GM18511 (cell line): ENCODE measurements at regions not wholly inside any gene's neighbourhood (a gene's known extent, or its start where the extent isn't known, plus 50 kb on each side); places are given as distances from the start of the nearest gene placed in this dataset.
"Not testable (repeated sequence)": the region's sequence is repeated elsewhere in the genome, so short reads cannot be mapped to it uniquely, and the experiment has no call there.

Source experiments
- ATAC-seq: cut with Tn5 transposase; IDR thresholded peaks from one replicate; pipeline ENCODE4 v1.9.1; 2021; ENCODE audit warnings: mild to moderate bottlenecking, moderate library complexity; ENCODE audit not compliant: unreplicated experiment

DNA sequence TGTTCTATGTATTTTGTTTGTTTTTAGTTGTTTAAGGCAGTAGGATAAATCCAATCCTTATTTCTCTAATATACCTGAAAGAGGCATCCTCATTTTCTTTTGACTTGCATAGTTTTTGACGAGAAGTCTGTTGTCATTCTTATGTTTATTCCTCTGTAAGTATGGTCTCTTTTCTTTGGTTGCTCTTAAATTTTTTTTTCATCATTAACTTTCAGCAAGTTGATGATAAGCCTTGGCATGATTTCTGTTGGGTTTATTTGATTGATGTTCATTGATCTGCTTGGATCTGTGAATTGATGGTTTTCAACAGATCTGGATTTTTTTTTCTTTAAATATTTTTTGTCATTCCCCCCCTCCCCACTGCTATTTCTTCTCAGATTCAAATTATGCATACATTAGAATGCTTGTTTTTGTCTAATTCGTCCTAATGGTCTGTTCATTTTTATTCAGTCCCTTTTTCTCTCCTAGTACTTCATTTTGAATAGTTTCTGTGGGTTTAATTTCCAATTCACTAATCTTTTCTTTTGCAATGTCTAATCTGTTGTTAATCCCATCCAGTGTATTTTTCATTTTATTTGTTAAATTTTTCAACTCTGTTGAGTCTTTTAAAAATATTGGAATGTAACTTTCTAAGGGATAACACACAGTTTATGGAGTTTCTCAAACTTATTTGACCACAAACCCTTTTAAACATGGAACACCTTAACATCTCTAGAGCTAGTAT lies 495.9 kb downstream of the CSNK1G3 start:
- ATAC-seq = no peak

DNA sequence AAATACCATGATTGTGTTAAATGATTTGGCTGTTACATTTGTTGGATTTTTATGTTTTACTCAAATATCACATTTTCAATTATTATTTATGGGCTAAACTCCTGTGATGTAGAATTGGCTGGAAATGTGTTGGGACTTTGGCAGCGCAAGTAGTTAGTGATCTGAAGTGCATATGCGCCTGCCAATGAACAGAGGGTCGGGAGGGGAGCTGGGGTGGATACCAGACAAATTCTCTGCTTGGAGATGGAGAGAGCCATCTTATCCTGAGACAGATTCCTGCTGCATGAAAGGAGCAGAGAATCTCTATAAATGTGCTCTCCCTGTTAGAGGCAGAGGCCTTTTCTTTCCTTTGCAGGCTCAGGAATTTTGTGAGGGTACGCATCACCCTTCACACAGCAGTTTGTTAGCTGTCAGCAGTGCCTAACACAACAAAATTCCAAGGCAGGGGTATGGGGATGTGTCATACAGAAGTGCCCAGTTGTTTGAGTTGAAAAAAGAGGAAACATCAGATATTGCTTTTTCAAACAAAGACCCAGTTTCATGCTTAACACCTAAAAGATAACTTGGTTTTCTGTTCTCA lies 489.1 kb downstream of the CSNK1G3 start:
- no peak for ATAC-seq

DNA sequence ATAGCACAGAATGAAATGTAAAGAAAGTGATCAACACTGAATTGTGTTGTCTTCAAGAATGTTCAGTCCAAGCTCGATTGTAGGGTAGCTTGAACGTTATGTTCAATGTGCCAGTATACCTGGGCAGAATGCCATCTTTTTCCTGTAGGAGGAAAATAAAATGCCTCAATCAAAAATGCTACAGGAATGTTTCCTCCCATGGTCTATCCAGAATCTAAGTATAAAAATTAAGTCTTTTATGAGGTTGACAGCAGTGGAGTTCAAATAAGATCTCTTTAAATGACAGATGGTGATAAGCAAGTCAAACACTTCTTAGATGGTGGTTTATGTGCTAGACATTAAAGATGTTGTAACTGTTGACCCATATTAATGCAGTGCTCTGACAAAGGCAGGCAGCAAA lies 488.6 kb downstream of the CSNK1G3 start:
- no peak for ATAC-seq

DNA sequence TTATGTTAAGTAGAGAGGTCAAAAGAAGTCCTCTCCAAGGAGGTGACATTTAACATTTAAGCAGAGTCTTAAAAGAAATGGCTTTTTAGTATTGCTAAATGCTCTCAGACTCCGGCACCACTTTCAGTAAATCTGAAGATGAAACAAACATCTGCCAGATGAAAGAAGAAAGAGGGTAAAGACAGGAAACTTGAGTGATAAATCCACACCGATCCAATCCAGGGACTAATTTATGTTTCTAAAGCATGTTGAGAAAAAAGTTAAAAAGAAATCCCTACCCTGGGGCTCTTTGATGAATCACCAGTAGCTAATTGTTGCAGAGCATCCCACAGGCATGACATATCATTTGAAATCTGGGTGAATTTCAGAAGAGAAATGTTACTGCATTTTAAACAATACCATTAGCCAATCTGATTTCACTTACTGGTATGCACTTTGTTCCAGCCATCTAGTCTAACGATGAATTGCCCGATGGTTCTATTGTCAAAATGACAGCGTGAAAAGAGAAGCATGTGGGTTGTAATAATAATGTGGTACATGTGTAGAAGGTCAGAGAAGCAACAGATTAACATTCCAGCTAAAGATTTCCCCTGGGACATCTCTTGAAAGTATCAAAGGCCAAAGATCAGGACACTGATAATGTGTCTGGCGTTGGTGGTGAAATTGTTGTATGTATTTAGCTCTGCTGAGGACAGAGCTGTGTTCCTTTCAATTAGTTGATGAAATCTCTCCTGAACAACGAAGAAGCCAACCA lies 485.7 kb downstream of the CSNK1G3 start:
- ATAC-seq = no peak

DNA sequence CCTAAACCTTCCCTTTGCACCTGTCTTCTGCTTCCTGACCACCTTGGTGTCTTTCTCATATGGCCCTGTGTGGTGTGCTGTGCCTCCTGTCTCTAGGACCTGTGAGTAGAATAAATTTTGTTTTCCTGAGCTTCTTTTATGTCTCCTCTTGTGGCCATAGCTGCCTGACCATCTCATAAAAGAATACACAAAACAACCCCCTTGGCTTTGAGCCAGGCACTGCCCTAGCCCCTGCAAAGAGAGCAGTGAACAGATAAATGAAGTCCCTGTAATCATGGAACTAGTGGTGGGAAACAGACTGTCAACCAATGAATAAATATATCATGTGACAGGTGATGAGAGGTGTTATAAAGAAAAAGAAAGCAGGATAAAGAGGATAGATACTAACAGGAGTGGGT lies 485.1 kb downstream of the CSNK1G3 start:
- ATAC-seq = no peak

DNA sequence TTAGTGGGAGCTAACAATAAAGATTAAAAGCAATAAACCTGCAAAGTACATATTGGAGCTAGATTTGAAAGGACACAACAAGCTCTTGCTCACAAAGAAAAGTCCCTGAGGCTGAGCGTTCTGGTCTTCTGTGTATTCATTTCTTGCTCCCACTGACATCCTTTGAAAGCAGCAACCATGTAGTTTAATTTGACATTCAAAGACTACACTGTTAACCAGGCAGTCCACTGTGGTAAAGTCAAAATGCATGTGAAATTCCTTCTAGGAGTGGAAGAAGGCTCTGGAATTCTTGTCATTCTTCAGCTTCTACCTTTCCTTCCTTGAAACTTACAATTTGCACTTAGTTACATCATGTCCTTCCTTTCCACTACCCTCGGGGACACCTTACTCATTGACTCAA lies 480.7 kb downstream of the CSNK1G3 start:
- ATAC-seq = no peak

DNA sequence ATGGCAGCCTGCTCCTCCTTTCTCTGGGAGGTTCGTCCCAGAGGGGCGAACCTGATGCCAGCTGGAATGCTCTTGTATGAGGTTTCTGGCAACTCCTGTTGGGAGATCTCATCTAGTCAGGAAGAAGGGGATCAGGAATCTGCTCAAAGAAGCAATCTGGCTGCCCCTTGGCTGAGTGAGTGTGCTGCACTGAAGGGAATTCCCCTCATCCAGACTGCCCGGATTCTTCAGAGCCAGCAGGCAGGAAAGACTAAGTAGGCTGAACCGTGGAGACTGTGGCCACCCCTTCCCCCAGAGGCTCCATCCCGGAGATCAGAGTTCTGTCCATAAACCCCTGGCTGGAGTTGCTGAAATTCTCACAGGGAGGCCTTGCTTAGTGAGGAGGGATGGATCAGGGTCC lies 476.0 kb downstream of the CSNK1G3 start:
- ATAC-seq = no peak

DNA sequence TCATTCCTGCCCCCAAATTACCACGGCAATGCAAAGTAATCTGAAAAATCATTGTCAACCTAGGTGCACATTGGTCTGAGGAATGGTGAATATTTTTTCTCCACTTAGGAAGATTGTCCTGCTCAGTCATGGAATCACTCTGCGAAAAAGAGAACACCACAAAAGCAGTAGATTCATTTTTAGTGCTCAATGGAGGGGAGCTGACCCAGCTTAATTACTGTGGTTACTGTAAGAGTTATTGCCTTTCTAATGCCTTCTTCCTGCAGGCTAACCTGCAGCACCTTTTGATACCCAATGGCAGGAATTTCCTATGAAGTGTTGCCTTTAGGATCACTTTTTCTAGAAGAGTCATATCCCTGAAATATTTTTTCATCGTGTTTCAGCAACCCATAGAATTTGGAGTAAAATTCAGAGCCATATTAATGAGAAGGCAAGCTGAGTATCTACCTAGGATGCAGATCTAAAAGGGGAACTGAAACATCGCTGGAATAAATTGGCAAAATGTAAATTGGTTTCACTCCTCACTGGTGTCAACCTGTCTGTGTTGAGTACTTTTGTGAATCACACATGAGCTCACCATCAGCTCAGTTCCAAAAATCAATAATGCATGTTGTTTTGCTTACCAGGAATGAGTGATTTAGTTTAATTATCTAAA lies 464.5 kb downstream of the CSNK1G3 start:
- peak; percentile 91 for ATAC-seq

DNA sequence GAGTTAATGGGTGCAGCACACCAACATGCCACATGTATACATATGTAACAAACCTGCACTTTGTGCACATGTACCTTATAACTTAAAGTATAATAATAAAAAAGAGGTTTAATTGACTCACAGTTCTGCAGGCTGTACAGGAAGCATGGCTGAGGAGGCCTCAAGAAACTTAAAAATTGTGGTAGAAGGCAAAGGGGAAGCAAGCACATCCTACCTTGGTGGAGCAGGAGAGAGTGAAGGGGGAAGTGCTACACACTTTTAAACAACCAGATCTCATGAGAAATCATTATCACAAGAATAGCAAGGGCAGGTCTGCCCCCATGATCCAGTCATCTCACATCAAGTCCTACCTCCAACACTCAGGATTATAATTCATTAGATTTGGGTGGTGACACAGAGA lies 463.5 kb downstream of the CSNK1G3 start:
- ATAC-seq = not testable (repeated sequence)

DNA sequence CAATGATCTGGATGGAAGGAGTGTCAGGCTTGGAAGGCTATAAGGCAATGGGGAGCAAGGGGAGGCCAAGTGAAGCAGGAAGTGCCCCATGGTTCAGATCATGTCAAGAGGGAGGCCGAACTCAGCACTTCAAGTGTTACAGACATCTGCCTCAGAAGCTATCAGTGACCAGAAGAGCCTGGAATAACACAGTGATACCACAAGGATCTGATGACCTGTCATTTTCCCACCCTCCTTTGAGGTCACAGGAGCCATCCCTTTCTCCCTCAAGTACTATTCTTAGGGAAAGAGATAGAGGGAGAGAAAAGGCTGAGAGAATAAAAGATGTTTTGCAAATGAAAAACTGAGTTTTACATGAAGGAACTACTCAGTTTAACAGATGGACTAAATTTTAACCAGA lies 454.8 kb downstream of the CSNK1G3 start:
- ATAC-seq = no peak

DNA sequence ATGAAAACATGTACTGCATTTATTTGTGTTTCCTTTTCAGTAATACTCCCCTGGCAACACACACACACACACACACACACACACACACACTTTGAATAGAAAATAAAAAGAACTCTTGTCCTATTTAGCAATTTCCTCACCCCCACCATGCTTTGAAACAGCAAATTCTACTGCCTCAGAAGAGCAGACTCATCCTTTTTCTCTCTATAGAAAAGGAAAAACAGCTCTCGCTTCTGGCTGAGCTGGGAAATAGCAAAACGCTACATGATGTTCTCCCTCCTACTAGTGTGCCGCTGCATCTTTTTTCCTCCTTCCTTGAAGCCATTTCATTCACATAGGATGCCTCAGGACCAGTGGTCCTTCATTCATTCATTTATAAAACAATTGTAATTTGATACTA lies 453.6 kb downstream of the CSNK1G3 start:
- no peak for ATAC-seq

DNA sequence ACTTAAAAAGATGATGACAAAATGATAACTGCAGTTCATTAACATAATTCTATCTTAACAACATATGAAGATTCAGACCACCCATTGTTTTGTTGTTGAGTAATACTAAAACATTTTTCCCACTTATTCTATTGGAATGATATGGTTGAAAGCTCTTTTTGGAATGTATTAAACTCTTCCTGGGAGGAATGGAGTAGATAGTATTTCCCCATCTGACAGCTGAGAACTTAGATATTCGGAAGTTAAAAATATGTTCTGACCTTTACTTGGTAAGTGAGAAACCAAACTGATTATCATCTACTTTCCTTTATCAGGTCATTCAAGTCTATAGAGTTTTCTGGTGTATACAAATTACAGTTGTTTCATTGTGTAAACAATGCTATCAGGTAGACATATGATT lies 452.9 kb downstream of the CSNK1G3 start:
- no peak for ATAC-seq

DNA sequence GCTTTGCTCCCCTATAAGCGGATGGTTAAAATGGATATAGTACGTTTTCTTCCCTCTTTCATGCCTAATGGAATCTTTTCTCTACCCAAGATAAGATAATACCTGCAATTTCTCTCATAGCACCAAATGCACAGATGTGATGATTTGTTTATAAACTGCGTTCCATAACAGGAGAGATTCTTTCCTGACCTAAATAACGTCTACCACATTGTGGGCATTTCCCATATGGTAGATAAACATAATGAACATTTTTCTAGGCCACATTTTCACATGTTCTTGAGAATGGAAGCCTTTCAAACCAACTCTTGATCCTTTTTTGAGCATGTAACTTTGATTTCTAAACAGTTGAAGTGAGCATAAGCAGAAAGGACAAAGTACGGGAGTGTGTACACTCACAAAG lies 448.5 kb downstream of the CSNK1G3 start:
- ATAC-seq = no peak

DNA sequence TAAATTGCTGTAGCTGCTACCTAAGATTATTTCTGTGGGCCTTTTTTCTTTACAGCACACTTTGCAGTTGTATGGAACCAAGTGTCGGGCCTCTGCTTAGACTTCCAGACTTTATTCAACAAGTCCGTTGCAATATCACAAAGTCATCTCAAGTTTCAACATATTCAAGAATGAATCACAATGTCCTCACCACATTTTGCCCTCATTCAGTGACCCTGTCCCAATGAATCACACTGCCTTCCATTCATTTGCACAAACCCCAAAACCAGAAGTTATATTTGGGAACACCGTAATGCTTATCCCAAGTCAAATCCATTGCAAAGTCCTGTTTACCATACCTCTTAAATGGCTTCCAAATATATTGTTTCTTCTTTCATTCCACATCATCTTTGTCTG lies 439.6 kb downstream of the CSNK1G3 start:
- no peak for ATAC-seq

DNA sequence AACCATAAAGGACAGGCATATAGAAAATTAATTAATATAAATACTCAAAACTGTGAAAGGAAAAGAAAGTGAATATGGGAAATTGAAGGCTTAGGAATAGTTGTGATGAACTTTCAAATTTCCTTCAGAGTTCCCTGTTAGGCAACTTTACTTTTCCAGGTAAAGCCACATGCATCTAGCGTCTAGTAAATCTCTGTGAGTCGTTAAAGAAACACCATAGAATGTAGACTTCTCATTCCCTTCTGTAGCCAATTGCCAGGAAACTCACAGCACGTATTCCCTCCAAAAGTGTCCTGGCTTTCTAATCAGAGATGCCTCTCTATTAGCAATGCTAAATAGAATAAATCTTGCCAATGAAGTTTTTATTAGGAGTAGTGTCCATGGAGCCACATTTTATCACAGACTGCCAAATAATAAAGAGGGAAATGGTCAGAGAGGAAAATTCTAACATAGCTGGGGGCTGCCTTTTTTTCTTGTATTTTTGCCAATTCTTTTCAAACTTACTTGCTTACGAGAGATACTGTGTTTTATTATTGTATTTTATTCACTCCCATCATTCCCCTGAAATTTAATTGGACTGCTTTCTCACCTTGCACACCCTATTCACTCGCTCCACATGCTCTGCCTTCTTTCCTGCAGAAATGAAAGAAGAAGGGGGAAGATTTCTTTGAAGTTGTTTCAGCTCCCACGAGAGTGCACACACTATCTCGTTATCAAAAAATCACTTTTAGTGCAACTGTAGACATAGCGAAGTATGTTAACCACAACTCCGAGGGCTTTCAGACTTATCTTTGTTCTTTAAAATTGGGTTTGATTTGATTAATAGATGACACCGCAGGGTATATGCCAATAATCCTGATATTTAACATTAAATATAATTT lies 439.0 kb downstream of the CSNK1G3 start:
- no peak for ATAC-seq

DNA sequence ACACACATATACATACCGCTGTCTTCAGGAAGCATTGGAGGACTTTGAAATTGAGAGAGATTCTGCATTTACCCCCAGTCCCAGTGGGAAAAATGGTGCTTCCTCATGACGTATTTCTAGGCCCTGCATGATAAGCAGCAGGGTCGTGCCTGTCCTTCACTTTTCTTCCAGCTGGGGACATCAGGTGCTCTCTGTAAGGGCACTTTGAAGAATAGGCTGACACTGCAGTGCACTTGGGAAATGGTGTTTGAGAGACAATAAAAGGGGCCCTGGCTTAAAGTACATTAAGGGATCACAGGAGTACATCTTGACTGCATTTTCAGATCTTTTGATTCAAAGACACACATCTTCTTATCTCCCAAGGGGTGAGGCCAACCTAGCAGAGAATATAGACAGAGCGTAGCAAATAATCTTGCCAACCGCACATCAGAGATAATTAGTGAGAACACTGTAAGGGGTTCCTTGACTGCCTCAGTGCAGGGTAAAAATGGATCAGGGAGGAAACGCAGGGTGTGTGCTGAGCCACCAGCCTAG lies 437.9 kb downstream of the CSNK1G3 start:
- ATAC-seq = no peak

DNA sequence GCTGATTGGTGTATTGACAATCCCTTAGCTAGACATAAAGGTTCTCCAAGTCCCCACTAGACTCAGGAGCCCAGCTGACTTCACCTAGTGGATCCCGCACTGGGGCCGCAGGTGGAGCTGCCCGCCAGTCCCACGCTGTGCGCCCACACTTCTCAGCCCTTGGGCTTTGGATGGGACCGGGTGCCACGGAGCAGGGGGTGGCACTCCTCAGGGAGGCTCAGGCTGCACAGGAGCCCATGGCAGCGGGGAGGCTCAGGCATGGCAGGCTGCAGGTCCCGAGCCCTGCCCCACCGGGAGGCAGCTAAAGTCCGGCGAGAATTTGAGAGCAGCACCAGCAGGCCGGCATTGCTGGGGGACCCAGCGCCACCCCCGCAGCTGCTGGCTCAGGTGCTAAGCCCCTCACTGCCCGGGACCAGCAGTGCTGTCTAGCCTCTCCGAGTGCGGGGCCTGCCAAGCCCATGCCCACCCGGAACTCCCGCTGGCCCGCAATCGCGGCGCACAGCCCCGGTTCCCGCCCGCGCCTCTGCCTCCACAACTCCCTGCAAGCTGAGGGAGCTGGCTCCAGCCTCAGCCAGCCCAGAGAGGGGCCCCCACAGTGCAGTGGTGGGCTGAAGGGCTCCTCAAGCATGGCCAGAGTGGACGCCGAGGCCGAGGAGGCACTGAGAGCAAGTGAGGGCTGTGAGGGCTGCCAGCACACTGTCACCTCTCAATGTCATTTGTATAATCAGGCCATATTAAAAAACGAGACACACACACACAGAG lies 437.2 kb downstream of the CSNK1G3 start:
- ATAC-seq = no peak

DNA sequence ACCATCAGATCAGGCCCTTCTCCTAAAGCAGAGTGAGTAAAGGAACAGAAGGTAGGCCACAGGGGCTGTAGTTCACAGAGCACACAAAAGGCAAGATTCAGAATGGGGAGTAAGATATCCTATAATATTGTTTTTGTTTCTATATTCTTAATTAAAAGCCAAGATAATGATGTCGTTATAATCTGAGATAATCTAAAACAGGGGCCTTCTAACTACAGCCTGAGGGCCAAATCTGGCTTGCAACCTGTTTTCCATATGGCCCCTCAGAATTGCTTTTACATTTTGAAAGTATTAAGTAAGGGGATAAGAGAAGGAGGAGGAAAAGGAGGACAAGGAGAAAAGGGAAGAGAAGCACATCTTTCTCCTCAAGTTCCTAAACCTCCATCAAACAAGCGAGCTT lies 435.8 kb downstream of the CSNK1G3 start:
- no peak for ATAC-seq

DNA sequence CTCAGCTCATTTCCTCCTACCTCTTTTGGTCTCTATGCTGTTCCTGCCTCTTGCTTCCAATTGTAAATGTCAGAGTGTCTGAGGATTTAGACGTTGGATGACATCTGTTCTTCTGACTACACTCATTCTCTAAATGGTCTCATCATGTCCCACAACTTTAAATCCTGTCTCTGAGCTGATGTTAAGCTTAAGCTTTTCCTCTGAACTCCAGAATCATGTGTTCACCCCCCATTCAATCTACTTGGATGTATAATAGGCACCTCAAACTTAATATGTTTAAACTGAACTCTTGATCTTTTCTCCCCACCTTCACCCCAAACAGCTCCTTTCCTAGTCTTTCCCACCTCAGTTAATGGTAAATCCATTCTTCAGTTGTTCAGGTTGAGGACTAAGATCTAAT lies 433.6 kb downstream of the CSNK1G3 start:
- no peak for ATAC-seq

DNA sequence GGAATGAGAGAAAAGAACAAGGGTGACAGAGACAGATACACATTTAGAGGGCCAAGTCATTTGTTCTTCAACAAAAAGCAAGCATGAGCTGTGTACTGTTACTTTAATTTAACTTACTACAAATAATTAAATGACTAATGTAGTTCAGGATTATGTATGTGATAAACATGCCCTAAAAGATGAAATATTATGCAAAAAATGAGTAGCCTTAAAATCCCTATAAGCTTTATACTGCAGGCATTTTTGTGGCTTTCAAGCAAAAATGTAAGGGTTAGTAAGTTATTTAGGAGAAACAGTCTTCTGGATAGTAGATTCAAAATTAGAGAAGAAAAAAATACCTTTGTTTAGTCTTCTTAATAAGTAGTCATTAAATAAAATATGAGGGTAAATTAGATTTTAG lies 431.2 kb downstream of the CSNK1G3 start:
- ATAC-seq = no peak
